Choroid plexus epithelial cell (primary cell): ENCODE measurements at regions not wholly inside any gene's neighbourhood (a gene's known extent, or its start where the extent isn't known, plus 50 kb on each side); places are given as distances from the start of the nearest gene placed in this dataset.

Experiments used
- DNase-seq: peaks from one replicate; pipeline ENCODE4 v3.0.0-alpha.2; 2010; ENCODE audit warnings: low read depth
- H3K4me3 ChIP-seq: 2 replicates; pipeline ENCODE4 v1.5.1; 2011; ENCODE audit warnings: low read depth, mild to moderate bottlenecking, control low read depth, low read length, moderate library complexity
- CTCF ChIP-seq: conservative IDR thresholded peaks from 2 replicates; pipeline ENCODE4 v1.5.1; 2011; ENCODE audit warnings: low read depth, mild to moderate bottlenecking, control low read depth, inconsistent platforms, low read length, moderate library complexity

GRCh38 chr2:47301731-47302130, 67.4 kb upstream of the EPCAM start:
- no peak for TF ChIP-seq CTCF
- no peak for DNase-seq

GRCh38 chr2:47301277-47301618, 67.9 kb upstream of the EPCAM start:
- H3K4me3 ChIP-seq, result no peak overlapping the region
- no peak for DNase-seq
- no peak for TF ChIP-seq CTCF

More at GRCh38 chr2:47301731-47302130, 67.4 kb upstream of the EPCAM start:
- no peak overlapping the region for H3K4me3 ChIP-seq

DNA sequence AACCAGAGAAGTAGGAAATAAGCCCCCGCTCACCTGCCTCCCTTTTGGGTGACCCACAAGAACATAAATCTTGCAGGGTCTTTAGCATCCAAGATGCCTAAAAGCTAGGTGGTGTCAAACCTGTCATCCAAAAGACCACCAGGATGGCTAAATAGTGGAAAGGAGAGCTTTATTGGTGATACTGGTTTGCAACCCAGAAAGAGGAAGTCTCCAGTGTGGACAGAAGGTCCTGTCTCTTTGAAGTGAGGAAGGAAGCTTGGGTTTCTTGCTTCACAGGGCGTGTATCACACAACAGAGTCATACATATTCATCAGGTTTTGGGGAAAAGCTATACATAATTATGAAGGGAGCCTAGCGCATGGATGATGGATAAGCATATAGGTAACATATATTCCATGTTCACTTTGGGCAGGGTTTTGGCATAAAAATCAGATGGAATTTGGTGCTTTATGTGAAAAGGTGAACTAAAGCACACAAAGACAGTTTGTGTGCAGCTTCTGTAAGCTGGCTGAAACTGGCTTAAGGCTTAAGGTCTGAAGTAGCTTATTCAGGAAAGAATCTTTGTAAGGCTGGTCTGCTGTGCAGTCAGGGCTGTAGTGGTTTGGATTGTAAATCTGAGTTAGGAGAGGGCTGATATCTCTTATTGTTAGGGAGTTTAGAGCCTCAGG, 68.4 kb upstream of the EPCAM start:
- TF ChIP-seq CTCF, result no peak
- DNase-seq, result no peak
- H3K4me3 ChIP-seq, result no peak overlapping the region

DNA sequence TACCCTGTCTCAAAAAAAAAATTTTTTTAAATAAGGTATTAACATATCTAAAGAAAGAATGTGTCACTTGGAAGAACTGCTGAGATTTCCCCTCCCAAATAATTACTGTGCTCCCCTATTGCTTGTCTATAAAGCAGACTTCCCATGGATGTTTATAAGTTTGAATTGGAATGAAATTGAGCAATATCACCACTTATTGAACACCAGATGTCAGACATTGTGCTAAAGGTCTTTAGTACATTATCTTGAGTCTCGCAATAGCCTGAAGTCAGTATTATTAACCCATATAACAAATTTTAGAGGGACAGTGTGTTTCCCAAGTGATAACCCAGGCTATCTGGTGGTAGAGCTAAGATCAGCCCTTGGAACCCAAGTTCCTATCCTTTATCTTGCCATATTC, 69.0 kb upstream of the EPCAM start:
- no peak for DNase-seq
- no peak overlapping the region for H3K4me3 ChIP-seq
- TF ChIP-seq CTCF, result no peak

DNA sequence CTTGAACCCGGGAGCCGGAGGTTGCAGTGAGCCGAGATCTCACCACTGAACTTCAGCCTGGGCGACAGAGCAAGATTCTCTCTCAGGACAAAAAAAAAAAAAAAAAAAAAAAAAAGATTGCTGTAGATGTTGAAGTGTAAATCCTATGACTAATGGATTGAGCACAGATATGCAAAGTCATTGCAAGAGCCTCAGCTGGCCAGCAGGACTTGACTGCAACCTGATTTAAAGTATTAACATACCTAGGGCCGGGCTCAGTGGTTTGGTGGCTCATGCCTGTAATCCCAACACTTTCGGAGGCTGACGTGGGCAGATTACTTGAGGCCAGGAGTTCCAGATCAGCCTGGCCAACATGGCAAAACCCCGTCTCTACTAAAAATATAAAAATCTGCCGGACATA, 69.6 kb upstream of the EPCAM start:
- DNase-seq, result peak; percentile 91
- peak; percentile 20 for TF ChIP-seq CTCF
- no peak overlapping the region for H3K4me3 ChIP-seq

DNA sequence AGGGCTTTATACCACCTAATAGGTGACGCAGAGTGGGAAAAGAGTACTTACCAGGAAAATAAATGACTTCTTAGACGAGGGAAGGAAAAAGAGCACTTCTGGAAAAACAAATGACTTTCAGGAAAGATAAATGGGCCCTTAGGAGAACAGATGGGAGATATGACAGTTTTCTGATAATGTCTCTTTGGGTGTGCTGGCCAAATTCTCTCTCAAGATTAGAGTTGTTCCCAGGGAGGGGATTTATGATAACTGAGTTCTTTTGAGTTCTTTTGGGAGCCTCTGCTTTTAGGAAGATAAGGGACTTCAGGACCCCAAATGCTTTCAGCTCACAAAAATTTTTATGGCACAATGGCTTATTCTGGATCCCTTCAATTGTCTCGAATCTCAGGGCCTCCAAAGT, 70.3 kb upstream of the EPCAM start:
- no peak overlapping the region for H3K4me3 ChIP-seq
- TF ChIP-seq CTCF, result no peak
- no peak for DNase-seq

DNA sequence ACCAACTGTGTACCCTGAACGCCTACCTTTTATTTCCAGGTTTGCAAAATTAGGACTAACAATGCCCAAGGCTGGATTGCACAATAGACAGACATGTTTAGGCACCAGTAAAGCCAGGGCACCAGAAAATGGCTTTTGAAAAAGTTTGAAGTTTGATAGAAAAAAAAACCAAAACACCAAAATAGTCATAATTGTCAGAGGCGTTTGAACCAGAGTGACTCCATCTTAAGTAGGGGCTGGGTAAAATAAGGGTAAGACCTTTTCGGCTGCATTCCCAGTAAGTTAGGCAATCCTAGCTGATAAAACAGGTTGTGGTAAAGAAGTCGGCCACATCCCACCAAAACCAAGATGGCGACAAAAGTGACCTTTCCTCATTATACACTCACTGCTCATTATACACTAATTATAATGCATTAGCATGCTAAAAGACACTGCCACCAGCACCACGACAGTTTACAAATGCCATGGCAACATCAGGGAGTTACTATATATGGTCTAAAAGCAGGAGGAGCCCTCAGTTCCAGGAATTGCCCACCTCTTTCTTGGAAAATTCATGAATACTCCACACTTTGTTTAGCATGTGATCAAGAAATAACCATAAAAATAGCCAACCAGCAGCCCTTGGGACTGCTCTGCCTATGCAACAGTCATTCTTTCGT, 71.2 kb upstream of the EPCAM start:
- no peak for TF ChIP-seq CTCF
- no peak overlapping the region for H3K4me3 ChIP-seq

More for the DNA sequence above, 71.2 kb upstream of the EPCAM start:
- DNase-seq, result no peak
